ENCODE measurements at regions not wholly inside any gene's neighbourhood (a gene's known extent, or its start where the extent isn't known, plus 50 kb on each side); places are given as distances from the start of the nearest gene placed in this dataset.

- no peak for DNase-seq (ENCODE audit: low read depth in 2 of 2)
These were observed 348.2 kb upstream of the GYPC start for GRCh38 chr2:126307740-126308139.

GRCh38 chr2:126309185-126309584 is 346.8 kb upstream of the GYPC start:
- no peak for DNase-seq (ENCODE audit: low read depth in 2 of 2)

- no peak for DNase-seq (ENCODE audit: low read depth in 2 of 2)
These were observed 343.4 kb upstream of the GYPC start for GRCh38 chr2:126312579-126312978.

GRCh38 chr2:126315828-126316227 is 340.1 kb upstream of the GYPC start:
- DNase-seq (ENCODE audit: low read depth in 2 of 2), result no peak

GRCh38 chr2:126317790-126318431 is 338.0 kb upstream of the GYPC start:
- DNase-seq (ENCODE audit: low read depth in 2 of 2), result no peak

GRCh38 chr2:126322342-126322741 is 333.6 kb upstream of the GYPC start:
- DNase-seq (ENCODE audit: low read depth in 2 of 2), result no peak

- no peak for DNase-seq (ENCODE audit: low read depth in 2 of 2)
These were observed 330.8 kb upstream of the GYPC start for GRCh38 chr2:126325202-126325601.

- no peak for DNase-seq (ENCODE audit: low read depth in 2 of 2)
These were observed 326.8 kb upstream of the GYPC start for GRCh38 chr2:126329173-126329572.

GRCh38 chr2:126342457-126342856 is 313.5 kb upstream of the GYPC start:
- no peak for DNase-seq (ENCODE audit: low read depth in 2 of 2)

- no peak for DNase-seq (ENCODE audit: low read depth in 2 of 2)
These were observed 312.8 kb upstream of the GYPC start for GRCh38 chr2:126343136-126343535.

GRCh38 chr2:126344493-126344892 is 311.5 kb upstream of the GYPC start:
- no peak for DNase-seq (ENCODE audit: low read depth in 2 of 2)

GRCh38 chr2:126345691-126346090 is 310.3 kb upstream of the GYPC start:
- DNase-seq (ENCODE audit: low read depth in 2 of 2), result no peak

GRCh38 chr2:126356631-126357030 is 299.3 kb upstream of the GYPC start:
- DNase-seq (ENCODE audit: low read depth in 2 of 2), result no peak

GRCh38 chr2:126358122-126358521 is 297.8 kb upstream of the GYPC start:
- DNase-seq (ENCODE audit: low read depth in 2 of 2), result no peak

GRCh38 chr2:126359494-126359893 is 296.5 kb upstream of the GYPC start:
- no peak for DNase-seq (ENCODE audit: low read depth in 2 of 2)

- no peak for DNase-seq (ENCODE audit: low read depth in 2 of 2)
These were observed 288.6 kb upstream of the GYPC start for GRCh38 chr2:126367361-126367760.

GRCh38 chr2:126368758-126369157 is 287.2 kb upstream of the GYPC start:
- DNase-seq (ENCODE audit: low read depth in 2 of 2), result no peak

- DNase-seq (ENCODE audit: low read depth in 2 of 2), result no peak
These were observed 285.8 kb upstream of the GYPC start for GRCh38 chr2:126370201-126370600.

GRCh38 chr2:126372406-126372805 is 283.6 kb upstream of the GYPC start:
- no peak for DNase-seq (ENCODE audit: low read depth in 2 of 2)

- no peak for DNase-seq (ENCODE audit: low read depth in 2 of 2)
These were observed 277.8 kb upstream of the GYPC start for GRCh38 chr2:126378176-126378575.

- DNase-seq (ENCODE audit: low read depth in 2 of 2), result no peak
These were observed 274.9 kb upstream of the GYPC start for GRCh38 chr2:126381091-126381490.

- DNase-seq (ENCODE audit: low read depth in 2 of 2), result no peak
These were observed 273.0 kb upstream of the GYPC start for GRCh38 chr2:126382998-126383397.

- DNase-seq (ENCODE audit: low read depth in 2 of 2), result no peak
These were observed 272.2 kb upstream of the GYPC start for GRCh38 chr2:126383800-126384199.

- no peak for DNase-seq (ENCODE audit: low read depth in 2 of 2)
These were observed 270.5 kb upstream of the GYPC start for GRCh38 chr2:126385441-126385840.
